ENCODE measurements at regions not wholly inside any gene's neighbourhood (a gene's known extent, or its start where the extent isn't known, plus 50 kb on each side); places are given as distances from the start of the nearest gene placed in this dataset.

DNA sequence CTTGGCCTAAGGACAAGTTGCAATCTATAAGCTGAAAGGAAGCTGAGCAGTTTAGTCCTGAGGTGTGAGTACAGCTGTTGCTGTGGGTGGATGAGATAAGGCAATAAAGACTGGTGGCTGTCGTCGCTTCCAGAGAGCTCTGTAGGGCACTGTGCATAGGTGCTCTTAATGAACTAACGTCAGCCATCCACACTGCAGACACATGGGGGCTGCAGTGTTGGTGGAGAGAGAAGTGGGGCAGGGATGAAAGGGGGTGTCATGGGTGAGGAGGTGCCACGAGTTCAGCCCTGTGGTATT, 139.9 kb upstream of the IRX3 start:
- Histone ChIP-seq H3K9me3 (ENCODE audit: low read depth) (no peaks in the 10 kb centered on the region), H3K9ac (no peak overlapping the region), H3K79me2 (ENCODE audit: insufficient read depth) (no peaks in the 10 kb centered on the region), H3K4me2 (ENCODE audit: unreplicated experiment) (no peak overlapping the region), H3K4me1 (ENCODE audit: insufficient read depth) (peaks cover 15% of the 10 kb centered on the region), H2AFZ (no peak overlapping the region), H3K9me2 (ENCODE audit: insufficient read depth) (no peaks in the 10 kb centered on the region), H3K4me3 (no peak overlapping the region), H3K27ac (no peak overlapping the region), H3K36me3 (ENCODE audit: low read depth) (no peaks in the 10 kb centered on the region), H3F3A (ENCODE audit: insufficient read depth) (peaks cover 8% of the 10 kb centered on the region), H3K27me3 (replicated peaks; ENCODE audit: insufficient read depth) (no peaks in the 10 kb centered on the region), H4K20me1 (ENCODE audit: insufficient read depth) (no peaks in the 10 kb centered on the region)
- no peak for DNase-seq
- in situ Hi-C loops (cut with MboI) = no loop called here
- TF ChIP-seq EZH2 (IDR thresholded peaks at IDR 0.05; ENCODE audit: insufficient read depth, poor library complexity, severe bottlenecking) (no peak), EZH2phosphoT487 (IDR thresholded peaks at IDR 0.05; ENCODE audit: insufficient read depth, low read depth) (no peak)
- WGBS, 2 experiments (ENCODE audit: low coverage in 1 of 2, low lambda C conversion rate in 2 of 2, missing lambda C conversion rate in 2 of 2) = 94 to 99% methylated on average over 4 of the region's 4 CpGs

DNA sequence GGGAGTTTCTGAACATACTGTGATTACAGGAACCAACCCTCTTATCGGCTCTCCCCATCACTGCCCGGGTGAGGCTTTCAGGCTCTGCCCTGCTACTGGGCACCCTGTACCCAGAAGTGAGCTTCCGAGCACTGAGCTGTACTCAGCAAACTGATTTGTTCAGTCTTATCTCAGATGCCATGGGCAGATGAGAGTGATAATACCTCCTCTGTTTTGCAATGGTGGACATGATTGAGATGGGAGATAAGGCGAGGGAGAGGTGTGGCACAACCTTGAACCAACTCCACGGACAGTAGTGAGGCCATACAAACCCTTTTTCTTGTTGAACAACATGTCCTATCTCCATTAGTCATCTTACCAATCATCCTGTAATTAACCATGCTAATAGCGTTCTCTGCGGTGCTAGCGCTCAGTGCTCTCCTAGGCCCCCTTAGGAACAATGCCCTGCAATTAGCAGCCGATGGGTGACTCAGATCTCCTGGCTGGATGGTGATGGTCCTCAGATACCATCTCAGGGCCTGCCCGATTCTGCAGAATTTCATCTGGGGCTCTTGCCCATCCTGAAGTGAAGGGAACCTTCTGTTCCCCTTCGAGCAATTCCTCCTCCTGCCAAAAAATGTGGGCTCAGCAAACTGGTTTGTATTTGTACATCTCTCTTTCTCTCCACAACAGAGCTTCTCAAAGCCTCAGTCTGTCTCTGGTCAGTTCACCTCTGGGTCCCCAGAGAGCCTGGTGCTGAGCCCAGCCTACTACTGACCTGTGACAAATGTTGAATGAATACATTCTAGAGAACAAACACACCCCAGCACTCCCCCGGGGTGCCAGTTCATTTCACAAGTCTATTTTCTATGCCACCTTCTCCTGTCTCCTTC, 139.3 kb upstream of the IRX3 start:
- Histone ChIP-seq H3K9ac (no peak overlapping the region), H3K9me3 (ENCODE audit: low read depth) (no peaks in the 10 kb centered on the region), H3K36me3 (ENCODE audit: low read depth) (no peaks in the 10 kb centered on the region), H3K9me2 (ENCODE audit: insufficient read depth) (no peaks in the 10 kb centered on the region), H3K4me2 (ENCODE audit: unreplicated experiment) (no peak overlapping the region), H3K27me3 (replicated peaks; ENCODE audit: insufficient read depth) (no peaks in the 10 kb centered on the region), H3K4me1 (ENCODE audit: insufficient read depth) (peaks cover 10% of the 10 kb centered on the region), H2AFZ (no peak overlapping the region), H3F3A (ENCODE audit: insufficient read depth) (peaks cover 2% of the 10 kb centered on the region), H4K20me1 (ENCODE audit: insufficient read depth) (no peaks in the 10 kb centered on the region), H3K27ac (no peak overlapping the region), H3K4me3 (no peak overlapping the region), H3K79me2 (ENCODE audit: insufficient read depth) (no peaks in the 10 kb centered on the region)
- in situ Hi-C loops (cut with MboI) = no loop called here
- 84% methylated on average over 12 of the region's 12 CpGs for WGBS, 2 experiments (ENCODE audit: low coverage in 1 of 2, low lambda C conversion rate in 2 of 2, missing lambda C conversion rate in 2 of 2)
- TF ChIP-seq EZH2phosphoT487 (IDR thresholded peaks at IDR 0.05; ENCODE audit: insufficient read depth, low read depth) = no peak
- no peak for TF ChIP-seq EZH2 (IDR thresholded peaks at IDR 0.05; ENCODE audit: insufficient read depth, poor library complexity, severe bottlenecking)
- DNase-seq = no peak

DNA sequence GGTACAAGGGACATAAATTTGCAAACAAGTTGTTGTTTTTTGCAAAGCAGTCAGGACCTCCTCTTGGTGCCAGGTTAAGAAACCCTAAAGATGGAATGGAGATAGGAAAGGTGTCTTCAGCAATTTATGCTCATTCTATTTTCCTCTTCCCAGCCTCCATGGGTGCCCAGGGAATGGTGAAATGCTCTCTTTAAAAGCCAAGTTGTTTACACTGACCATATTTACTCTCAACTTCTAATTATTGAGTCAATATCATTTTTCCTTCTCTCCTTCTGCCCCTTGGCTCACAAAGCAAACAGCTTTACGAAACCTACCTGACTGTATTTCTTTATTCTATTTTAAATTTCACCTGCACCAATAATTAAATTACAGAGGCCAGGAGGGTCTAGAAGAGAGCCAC, 138.5 kb upstream of the IRX3 start:
- Histone ChIP-seq H4K20me1 (ENCODE audit: insufficient read depth) (no peaks in the 10 kb centered on the region), H3K79me2 (ENCODE audit: insufficient read depth) (no peaks in the 10 kb centered on the region), H3K9me2 (ENCODE audit: insufficient read depth) (no peaks in the 10 kb centered on the region), H3K4me3 (no peak overlapping the region), H3K9ac (no peak overlapping the region), H3K9me3 (ENCODE audit: low read depth) (no peaks in the 10 kb centered on the region), H3K27me3 (replicated peaks; ENCODE audit: insufficient read depth) (no peaks in the 10 kb centered on the region), H3K4me1 (ENCODE audit: insufficient read depth) (peaks cover 1% of the 10 kb centered on the region; the same call in 1 of the 2 replicates), H3K36me3 (ENCODE audit: low read depth) (no peaks in the 10 kb centered on the region), H2AFZ (no peak overlapping the region), H3K4me2 (ENCODE audit: unreplicated experiment) (no peak overlapping the region), H3K27ac (no peak overlapping the region), H3F3A (ENCODE audit: insufficient read depth) (no peaks in the 10 kb centered on the region)
- no peak for DNase-seq
- in situ Hi-C loops (cut with MboI) = no loop called here
- TF ChIP-seq EZH2phosphoT487 (IDR thresholded peaks at IDR 0.05; ENCODE audit: insufficient read depth, low read depth) (no peak), EZH2 (IDR thresholded peaks at IDR 0.05; ENCODE audit: insufficient read depth, poor library complexity, severe bottlenecking) (no peak)
- 95 to 96% methylated on average over 1 of the region's 1 CpG for WGBS, 2 experiments (ENCODE audit: low coverage in 1 of 2, low lambda C conversion rate in 2 of 2, missing lambda C conversion rate in 2 of 2)

DNA sequence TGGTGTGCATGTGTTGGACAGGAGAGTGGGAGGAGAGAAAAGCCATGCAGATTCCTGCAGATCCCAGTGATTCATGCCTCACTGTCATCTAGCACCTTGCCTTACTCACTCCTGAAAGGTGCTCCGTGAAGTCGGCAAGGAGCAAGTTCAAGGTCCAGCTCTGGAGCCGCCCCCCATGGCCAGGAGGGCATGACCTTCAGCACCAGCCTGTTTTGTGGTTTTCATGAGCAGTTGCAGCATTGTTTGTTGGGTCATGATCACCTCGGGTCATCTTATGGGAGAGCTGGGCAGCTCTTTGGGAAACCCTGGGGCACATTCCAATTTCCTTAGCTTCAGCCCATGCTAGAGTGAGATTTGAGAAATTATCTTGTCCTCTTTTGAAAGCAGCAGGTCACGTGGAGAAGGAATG, 137.5 kb upstream of the IRX3 start:
- WGBS, 2 experiments (ENCODE audit: low coverage in 1 of 2, low lambda C conversion rate in 2 of 2, missing lambda C conversion rate in 2 of 2) = 71 to 81% methylated on average over 5 of the region's 5 CpGs
- Histone ChIP-seq H2AFZ (no peak overlapping the region), H3K27ac (no peak overlapping the region), H3K4me2 (ENCODE audit: unreplicated experiment) (no peak overlapping the region), H4K20me1 (ENCODE audit: insufficient read depth) (no peaks in the 10 kb centered on the region), H3K79me2 (ENCODE audit: insufficient read depth) (no peaks in the 10 kb centered on the region), H3K9me2 (ENCODE audit: insufficient read depth) (no peaks in the 10 kb centered on the region), H3F3A (ENCODE audit: insufficient read depth) (no peaks in the 10 kb centered on the region), H3K4me1 (ENCODE audit: insufficient read depth) (no peaks in the 10 kb centered on the region), H3K36me3 (ENCODE audit: low read depth) (no peaks in the 10 kb centered on the region), H3K27me3 (replicated peaks; ENCODE audit: insufficient read depth) (no peaks in the 10 kb centered on the region), H3K4me3 (no peak overlapping the region), H3K9me3 (ENCODE audit: low read depth) (no peaks in the 10 kb centered on the region), H3K9ac (no peak overlapping the region)
- in situ Hi-C loops (cut with MboI) = no loop called here
- peak; percentile 27 for DNase-seq
- no peak for TF ChIP-seq EZH2phosphoT487 (IDR thresholded peaks at IDR 0.05; ENCODE audit: insufficient read depth, low read depth)
- no peak for TF ChIP-seq EZH2 (IDR thresholded peaks at IDR 0.05; ENCODE audit: insufficient read depth, poor library complexity, severe bottlenecking)

All from GM23248 (cell line).